Spleen (tissue), 7 donors: ENCODE measurements at regions not wholly inside any gene's neighbourhood (a gene's known extent, or its start where the extent isn't known, plus 50 kb on each side); places are given as distances from the start of the nearest gene placed in this dataset.

Experiments
- POLR2AphosphoS5 ChIP-seq, 3 donors: sonication (generic); formaldehyde crosslinking; IDR thresholded peaks; one replicate each; pipeline ENCODE4 v1.5.1; 2017; ENCODE audit warnings: antibody characterized with exemption in 3 of 3
- TF ChIP-seq, protein P1 (sequence below), 11 experiments: fragments of 200-600 bp in 7 of 11; fragments of 450-650 bp in 4 of 11; sonication (generic) in 4 of 11; IDR thresholded peaks in 8 of 11; conservative IDR thresholded peaks in 3 of 11; 1 replicate in 7 of 11; 2 replicates in 4 of 11; pipeline versions ENCODE4 v1.4.0 to v1.8.0; 2016 to 2021; ENCODE audit warnings: antibody characterized with exemption in 11 of 11, inconsistent platforms in 4 of 11, mild to moderate bottlenecking in 1 of 11
- donor health status: DM: no; HTN: no; CAD: no; lungs with moderate emphysema.
- donor health status: DM: no; HTN: no; CAD: no.
- donor health status: DM: no; HTN: no; CAD: no.

DNA sequence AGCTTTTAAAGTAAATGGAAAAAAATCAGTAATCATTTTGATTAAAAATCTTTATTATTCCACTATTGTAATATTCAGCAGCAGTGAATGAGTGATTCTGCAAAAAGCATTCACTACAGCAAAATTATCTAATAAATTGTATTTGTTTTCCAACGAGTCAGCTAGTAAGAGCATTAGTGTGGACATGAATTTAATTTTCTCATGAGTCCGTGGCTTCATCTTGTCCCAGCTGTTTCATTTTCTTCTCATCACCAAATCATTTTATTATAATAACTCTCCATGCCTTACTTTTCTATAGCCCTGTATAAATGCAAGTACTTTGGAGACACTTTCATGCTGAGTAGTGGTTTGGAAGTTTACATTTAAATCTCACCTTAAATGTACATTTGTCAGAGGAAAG, 66.2 kb downstream of the FANCF start:
- TF ChIP-seq, protein P1, sequence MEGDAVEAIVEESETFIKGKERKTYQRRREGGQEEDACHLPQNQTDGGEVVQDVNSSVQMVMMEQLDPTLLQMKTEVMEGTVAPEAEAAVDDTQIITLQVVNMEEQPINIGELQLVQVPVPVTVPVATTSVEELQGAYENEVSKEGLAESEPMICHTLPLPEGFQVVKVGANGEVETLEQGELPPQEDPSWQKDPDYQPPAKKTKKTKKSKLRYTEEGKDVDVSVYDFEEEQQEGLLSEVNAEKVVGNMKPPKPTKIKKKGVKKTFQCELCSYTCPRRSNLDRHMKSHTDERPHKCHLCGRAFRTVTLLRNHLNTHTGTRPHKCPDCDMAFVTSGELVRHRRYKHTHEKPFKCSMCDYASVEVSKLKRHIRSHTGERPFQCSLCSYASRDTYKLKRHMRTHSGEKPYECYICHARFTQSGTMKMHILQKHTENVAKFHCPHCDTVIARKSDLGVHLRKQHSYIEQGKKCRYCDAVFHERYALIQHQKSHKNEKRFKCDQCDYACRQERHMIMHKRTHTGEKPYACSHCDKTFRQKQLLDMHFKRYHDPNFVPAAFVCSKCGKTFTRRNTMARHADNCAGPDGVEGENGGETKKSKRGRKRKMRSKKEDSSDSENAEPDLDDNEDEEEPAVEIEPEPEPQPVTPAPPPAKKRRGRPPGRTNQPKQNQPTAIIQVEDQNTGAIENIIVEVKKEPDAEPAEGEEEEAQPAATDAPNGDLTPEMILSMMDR (IDR thresholded peaks at IDR 0.05 in 8 of 11, conservative IDR thresholded peaks at IDR 0.05 in 3 of 11) = no peak
- no peak for TF ChIP-seq POLR2AphosphoS5 (IDR thresholded peaks at IDR 0.05)
